ENCODE measurements at regions not wholly inside any gene's neighbourhood (a gene's known extent, or its start where the extent isn't known, plus 50 kb on each side); places are given as distances from the start of the nearest gene placed in this dataset.

GRCh38 chr6:15947436-15947835 is 181.4 kb upstream of the MYLIP start (continued):
- TF ChIP-seq REST (IDR thresholded peaks at IDR 0.05; ENCODE audit: unreplicated experiment): no peak
- TF ChIP-seq JUNB (IDR thresholded peaks at IDR 0.05; ENCODE audit: unreplicated experiment): no peak

- H3K79me2 ChIP-seq (replicated peaks; ENCODE audit: insufficient read depth): no peaks in the 10 kb centered on the region
- Mint-ChIP-seq H3K27me3 (ENCODE audit: insufficient read depth, low read depth, poor library complexity) (peaks cover 3% of the 10 kb centered on the region), H3K4me1 (peaks cover 19% of the 10 kb centered on the region), H3K9me3 (no peaks in the 10 kb centered on the region), H3K36me3 (ENCODE audit: low read depth) (no peaks in the 10 kb centered on the region), H3K4me3 (no peak overlapping the region), H3K27ac (no peak overlapping the region)
- H3K4me3 ChIP-seq: no peak overlapping the region
- H3K36me3 ChIP-seq (ENCODE audit: insufficient read depth): no peaks in the 10 kb centered on the region
- DNase-seq (ENCODE audit: low spot score) (no peak), ATAC-seq (no peak)
- no peak overlapping the region for H3K27ac ChIP-seq (ENCODE audit: low read depth)
- H3K27me3 ChIP-seq (ENCODE audit: insufficient read depth): no peaks in the 10 kb centered on the region
- peaks cover 15% of the 10 kb centered on the region for H3K9me2 ChIP-seq (ENCODE audit: insufficient read depth)
- H3K4me2 ChIP-seq: no peak overlapping the region
- no peak overlapping the region for H2AFZ ChIP-seq
- no peaks in the 10 kb centered on the region for H3F3A ChIP-seq (replicated peaks; ENCODE audit: low read depth)
- peaks cover 14% of the 10 kb centered on the region for H3K4me1 ChIP-seq (ENCODE audit: insufficient read depth)
- H4K20me1 ChIP-seq (replicated peaks; ENCODE audit: insufficient read depth): no peaks in the 10 kb centered on the region
- TF ChIP-seq CTCF (conservative IDR thresholded peaks at IDR 0.05; ENCODE audit: low read depth in 2 of 2): no peak
- TF ChIP-seq JUNB (IDR thresholded peaks at IDR 0.05; ENCODE audit: unreplicated experiment): no peak
- no peak for TF ChIP-seq POLR2AphosphoS5 (IDR thresholded peaks at IDR 0.05; ENCODE audit: low read depth)
- no peak for TF ChIP-seq ZNF462 (CRISPR knock-in tag; IDR thresholded peaks at IDR 0.05)
- TF ChIP-seq ZNF114 (CRISPR knock-in tag; IDR thresholded peaks at IDR 0.05): no peak
- TF ChIP-seq EZH2 (IDR thresholded peaks at IDR 0.05; ENCODE audit: low read depth, unreplicated experiment): no peak
- TF ChIP-seq ZNF331 (CRISPR knock-in tag; IDR thresholded peaks at IDR 0.05; ENCODE audit: low read depth): no peak
- no peak for TF ChIP-seq REST (IDR thresholded peaks at IDR 0.05; ENCODE audit: unreplicated experiment)
These were observed 182.0 kb upstream of the MYLIP start for GRCh38 chr6:15946701-15947385.
